NCI-H2029 (cell line): ENCODE measurements at regions not wholly inside any gene's neighbourhood (a gene's known extent, or its start where the extent isn't known, plus 50 kb on each side); places are given as distances from the start of the nearest gene placed in this dataset.
"Not testable (repeated sequence)": the region's sequence is repeated elsewhere in the genome, so short reads cannot be mapped to it uniquely, and the experiment has no call there.

Experiments
- DNase-seq: peaks from one replicate; lab custom pipeline; 2025; lab: John Stamatoyannopoulos, UW

DNA sequence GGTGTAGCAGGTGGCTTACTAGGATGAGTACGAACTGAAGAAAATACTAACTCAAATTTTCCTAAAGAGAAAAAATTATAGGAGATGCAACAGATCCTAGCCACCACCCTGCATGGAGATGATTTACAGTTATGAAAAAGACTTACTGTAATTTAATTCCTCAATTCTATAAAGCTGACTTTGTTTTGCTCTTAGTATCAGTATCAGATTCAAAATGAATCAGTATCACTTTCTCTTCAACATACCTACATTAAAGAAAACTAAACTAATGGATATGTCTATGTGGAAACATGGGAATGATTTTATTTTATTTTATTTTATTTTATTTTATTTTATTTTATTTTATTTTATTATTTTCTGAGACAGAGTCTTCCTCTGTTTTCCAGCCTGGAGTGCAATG is 525.8 kb downstream of the NLGN4X start:
- no peak for DNase-seq

- no peak for DNase-seq
These were observed 532.7 kb downstream of the NLGN4X start for GRCh38 chrX:5695971-5696370.

GRCh38 chrX:5683996-5684395 is 544.7 kb downstream of the NLGN4X start:
- DNase-seq = no peak

DNA sequence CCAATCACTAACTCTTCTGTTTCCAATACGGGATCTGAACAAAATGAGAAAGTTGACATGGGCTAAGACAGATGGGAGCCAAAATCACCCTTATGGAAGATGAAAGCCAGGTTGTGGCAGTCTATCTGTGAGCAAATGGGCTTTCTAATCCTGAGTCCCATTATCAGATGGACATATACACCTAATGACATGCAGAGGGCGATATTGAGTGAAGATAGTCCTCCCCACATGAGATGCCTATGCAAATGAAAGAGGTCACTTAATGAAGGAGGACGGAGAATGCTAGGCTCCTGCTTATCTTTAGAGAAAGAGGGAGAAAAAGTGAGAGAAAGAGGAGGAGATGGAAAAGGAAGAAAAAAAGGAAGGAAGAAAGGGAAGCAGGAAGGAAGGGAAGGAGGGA is 547.5 kb downstream of the NLGN4X start:
- DNase-seq = no peak

DNA sequence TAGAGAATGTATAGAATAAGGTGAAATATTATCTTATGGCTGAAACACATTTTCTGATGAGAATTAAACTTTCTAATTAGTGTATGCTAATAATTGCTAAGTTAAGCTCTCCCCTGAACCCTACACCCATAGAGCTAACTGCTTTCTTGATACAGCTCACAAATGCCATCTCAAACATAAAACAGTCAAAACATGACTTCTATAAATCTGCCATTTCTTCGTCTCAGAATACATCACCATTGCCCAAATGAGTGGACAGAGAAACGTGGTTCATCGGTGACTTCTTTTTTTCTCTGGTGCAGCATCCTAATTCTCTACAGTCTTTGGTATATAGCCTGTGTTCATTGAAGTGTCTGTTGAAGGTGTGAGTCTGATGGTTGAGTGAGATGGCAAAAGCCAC is 554.6 kb downstream of the NLGN4X start:
- no peak for DNase-seq

- no peak for DNase-seq
These were observed 556.6 kb downstream of the NLGN4X start for GRCh38 chrX:5672099-5672498.

DNA sequence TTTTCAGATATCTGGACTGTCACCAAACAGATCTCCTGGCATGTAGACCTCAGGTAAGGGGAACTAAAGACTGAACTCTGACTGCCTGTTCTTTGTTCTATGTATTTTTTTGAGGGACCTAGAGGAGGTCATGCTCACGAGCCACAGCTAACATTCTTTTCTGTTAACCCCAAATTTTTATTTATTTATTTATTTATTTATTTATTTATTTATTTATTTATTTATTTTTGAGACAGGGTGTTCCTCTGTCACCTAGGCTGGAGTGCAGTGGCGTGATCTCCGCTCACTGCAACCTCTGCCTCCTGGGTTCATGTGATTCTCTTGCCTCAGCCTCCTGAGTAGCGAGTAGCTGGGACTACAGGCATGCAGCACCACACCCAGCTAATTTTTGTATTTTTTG is 562.0 kb downstream of the NLGN4X start:
- DNase-seq = not testable (repeated sequence)

- no peak for DNase-seq
These were observed 572.1 kb downstream of the NLGN4X start for GRCh38 chrX:5656544-5656943.

- DNase-seq = no peak
These were observed 577.8 kb downstream of the NLGN4X start for GRCh38 chrX:5650904-5651303.

- DNase-seq = no peak
These were observed 579.6 kb downstream of the NLGN4X start for GRCh38 chrX:5648941-5649568.

DNA sequence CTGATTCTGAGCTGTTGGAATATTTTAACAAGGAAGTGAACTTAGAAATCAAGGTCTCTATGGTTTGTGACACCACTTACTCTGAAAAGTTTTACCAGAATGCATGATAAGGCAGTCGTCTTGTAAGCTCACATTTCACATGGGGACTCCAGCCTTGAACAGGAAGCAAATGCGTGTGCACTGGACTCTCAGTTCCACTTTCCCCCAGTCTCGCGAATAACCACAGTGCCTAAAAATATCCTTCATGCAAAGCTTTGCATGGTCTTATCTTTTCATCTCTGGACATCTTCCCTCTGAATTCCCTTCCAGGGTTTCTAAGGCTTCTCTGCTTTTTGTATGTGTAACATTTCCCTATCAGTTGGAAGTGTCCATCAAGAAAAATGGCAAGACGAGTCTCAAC is 581.8 kb downstream of the NLGN4X start:
- DNase-seq = no peak

- no peak for DNase-seq
These were observed 583.9 kb downstream of the NLGN4X start for GRCh38 chrX:5644776-5645175.

DNA sequence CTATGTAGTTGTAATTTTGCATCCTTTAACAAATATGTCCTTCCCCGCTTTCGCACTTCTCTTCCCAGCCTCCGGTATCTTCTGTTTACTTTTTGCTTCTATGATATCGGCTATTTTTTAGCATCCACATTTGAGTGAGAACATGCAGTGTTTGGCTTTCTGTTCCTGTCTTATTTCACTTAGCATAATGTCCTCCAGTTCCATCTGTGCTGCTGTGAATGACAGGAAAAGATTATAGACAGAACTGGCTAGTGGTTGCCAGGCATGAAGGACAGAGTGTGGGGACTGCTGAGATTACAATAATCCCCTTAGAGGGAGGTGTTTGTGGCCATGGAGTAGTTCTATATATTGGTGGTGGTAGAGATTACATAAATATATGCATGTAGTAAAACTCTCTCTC is 588.6 kb downstream of the NLGN4X start:
- DNase-seq = no peak

GRCh38 chrX:5638572-5638971 is 590.1 kb downstream of the NLGN4X start:
- no peak for DNase-seq

DNA sequence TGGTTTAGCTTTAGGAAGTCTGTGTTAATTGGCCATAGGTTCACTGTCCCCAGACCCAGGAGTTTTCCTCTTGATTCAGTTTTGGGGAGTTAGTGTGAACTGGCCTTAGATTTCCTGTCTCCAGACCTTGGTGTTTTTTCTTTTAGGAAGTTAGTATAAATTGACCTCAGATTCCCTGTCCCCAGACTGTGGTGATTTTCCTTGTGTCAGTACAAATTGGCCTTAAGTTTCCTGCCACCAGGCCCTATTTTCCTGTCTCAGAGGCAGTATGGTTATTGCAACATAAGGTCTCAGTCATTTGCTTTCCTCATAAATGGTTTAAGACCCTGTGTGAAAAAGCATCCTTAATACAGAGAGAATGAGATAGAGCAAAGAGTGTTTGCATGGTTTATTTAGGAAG is 595.8 kb downstream of the NLGN4X start:
- DNase-seq = no peak

DNA sequence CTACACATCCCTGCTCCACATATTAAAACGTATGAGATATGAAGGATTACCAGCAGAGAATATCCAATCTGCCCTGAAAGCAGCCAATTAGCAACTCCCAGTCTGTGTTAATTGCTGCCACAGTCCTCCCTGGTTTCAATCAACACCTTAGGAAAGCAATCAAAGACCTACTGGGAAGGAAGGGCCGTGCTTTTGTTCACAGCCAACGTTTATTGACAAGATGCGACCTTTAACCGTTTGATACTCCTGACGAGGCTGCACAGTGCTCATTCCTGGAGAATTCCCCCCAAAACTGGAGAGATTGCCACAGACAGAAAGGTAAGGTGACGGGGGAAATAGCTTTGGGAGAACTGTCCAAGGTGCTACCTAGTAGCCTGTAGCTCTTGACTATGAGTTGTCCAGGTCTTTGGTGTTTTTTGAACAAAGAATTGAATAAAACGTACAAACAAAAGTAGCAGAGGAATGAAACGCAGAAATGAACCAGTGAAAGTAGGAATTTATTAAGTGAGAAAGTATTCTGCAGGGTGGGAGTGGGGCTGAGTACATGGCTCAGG is 596.5 kb downstream of the NLGN4X start:
- DNase-seq = no peak

DNA sequence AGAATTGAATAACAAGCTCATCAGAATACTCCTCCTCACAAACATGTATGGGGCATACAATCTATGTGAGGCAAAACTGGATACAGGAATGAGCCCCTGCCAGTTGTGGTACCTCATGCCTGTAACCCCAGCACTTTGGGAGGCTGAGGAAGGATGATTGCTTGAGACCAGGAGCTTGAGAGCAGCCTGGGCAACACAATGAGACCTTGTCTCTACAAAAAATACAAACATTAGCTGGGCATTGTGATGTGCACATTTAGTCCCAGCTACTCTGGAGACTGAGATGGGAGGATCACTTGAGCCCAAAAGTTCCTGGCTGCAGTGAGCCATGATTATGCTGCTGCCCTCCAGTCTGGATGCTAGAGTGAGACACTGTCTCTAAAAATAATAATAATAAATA is 611.0 kb downstream of the NLGN4X start:
- DNase-seq = no peak

GRCh38 chrX:5595570-5595969 is 633.1 kb downstream of the NLGN4X start:
- no peak for DNase-seq

GRCh38 chrX:5586726-5587125 is 641.9 kb downstream of the NLGN4X start:
- DNase-seq = no peak

- DNase-seq = no peak
These were observed 653.3 kb downstream of the NLGN4X start for GRCh38 chrX:5575407-5575806.

DNA sequence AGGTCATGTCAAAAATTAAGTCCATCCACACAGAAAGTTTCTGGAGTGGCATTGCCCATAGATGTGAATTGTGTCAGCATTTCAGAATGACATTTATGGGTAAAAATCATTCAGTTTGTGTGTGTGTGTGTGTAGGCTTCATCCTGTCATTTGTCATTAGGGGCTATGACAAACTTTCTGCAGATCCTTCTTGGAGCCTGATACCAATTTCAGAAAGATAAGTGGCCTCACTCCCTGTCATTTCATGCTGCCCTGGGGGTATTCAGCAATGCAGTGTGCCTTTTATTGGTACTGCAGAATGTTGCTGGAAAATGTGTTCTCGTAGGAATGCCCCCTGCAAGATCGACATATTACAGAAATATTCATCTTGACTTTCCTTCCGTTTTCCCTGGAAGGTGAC is 659.7 kb downstream of the NLGN4X start:
- no peak for DNase-seq

GRCh38 chrX:5559386-5559785 is 669.3 kb downstream of the NLGN4X start:
- no peak for DNase-seq

- no peak for DNase-seq
These were observed 679.2 kb downstream of the NLGN4X start for GRCh38 chrX:5549512-5549911.

DNA sequence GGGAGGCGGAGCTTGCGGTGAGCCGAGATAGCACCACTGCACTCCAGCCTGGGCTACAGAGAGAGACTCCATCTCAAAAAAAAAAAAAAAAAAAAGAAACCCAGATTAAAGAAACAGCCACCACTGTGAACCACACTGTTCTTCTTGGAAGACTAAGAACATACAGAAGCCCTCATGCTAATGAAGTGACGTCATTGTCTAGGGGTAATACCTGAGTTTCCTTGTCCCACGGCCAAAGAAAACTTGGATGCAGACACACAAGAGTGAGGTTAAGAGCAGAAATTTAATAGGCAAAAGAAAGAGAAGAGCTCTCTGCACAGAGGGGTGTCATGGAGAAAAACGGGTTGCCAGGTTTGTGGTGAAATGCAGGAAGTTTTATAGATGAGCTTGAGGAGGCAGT is 691.6 kb downstream of the NLGN4X start:
- DNase-seq = no peak
